Astrocyte (in vitro differentiated cells and primary cell): ENCODE measurements at regions not wholly inside any gene's neighbourhood (a gene's known extent, or its start where the extent isn't known, plus 50 kb on each side); places are given as distances from the start of the nearest gene placed in this dataset.

ENCODE experiments used
- DNase-seq: peaks from one replicate; pipeline ENCODE4 v3.0.0-alpha.2; 2010; ENCODE audit warnings: low read depth
- FAIRE-seq: peaks from 2 replicates; lab custom pipeline; 2011; peaks lifted over from hg19 to GRCh38; lab: Jason Lieb, UNC
- H2AFZ ChIP-seq: 2 replicates; pipeline ENCODE4 v1.6.0; 2012; ENCODE audit warnings: low read depth, low read length, inconsistent platforms
- H3K27ac ChIP-seq: 2 replicates; pipeline ENCODE4 v1.5.1; 2011; ENCODE audit warnings: low read depth, low read length, inconsistent platforms
- H3K27me3 ChIP-seq: 2 replicates; pipeline ENCODE4 v1.6.0; 2011; ENCODE audit warnings: low read length, inconsistent platforms; ENCODE audit not compliant: insufficient read depth
- H3K36me3 ChIP-seq: 2 replicates; pipeline ENCODE4 v1.5.1; 2011; ENCODE audit warnings: low read length, inconsistent platforms; ENCODE audit not compliant: insufficient read depth
- H3K4me1 ChIP-seq: 2 replicates; pipeline ENCODE4 v1.5.1; 2011; ENCODE audit warnings: low read length, inconsistent platforms; ENCODE audit not compliant: insufficient read depth
- H3K4me2 ChIP-seq: 2 replicates; pipeline ENCODE4 v1.6.0; 2012; ENCODE audit warnings: low read length, inconsistent platforms
- H3K4me3 ChIP-seq: 2 replicates; pipeline ENCODE4 v1.5.1; 2011; ENCODE audit warnings: low read depth, mild to moderate bottlenecking, low read length, inconsistent platforms; ENCODE audit not compliant: insufficient read depth
- H3K79me2 ChIP-seq: 2 replicates; pipeline ENCODE4 v1.6.0; 2012; ENCODE audit warnings: mild to moderate bottlenecking, low read length, inconsistent platforms; ENCODE audit not compliant: insufficient read depth
- H3K9ac ChIP-seq: 2 replicates; pipeline ENCODE4 v1.6.0; 2012; ENCODE audit warnings: mild to moderate bottlenecking, low read length, inconsistent platforms
- H3K9me3 ChIP-seq: 2 replicates; pipeline ENCODE4 v1.5.1; 2012; ENCODE audit warnings: low read depth, mild to moderate bottlenecking, low read length, inconsistent platforms; ENCODE audit not compliant: insufficient read depth
- H4K20me1 ChIP-seq: 2 replicates; pipeline ENCODE4 v1.6.0; 2012; ENCODE audit warnings: low read length, inconsistent platforms; ENCODE audit not compliant: insufficient read depth
- H3K27ac Mint-ChIP-seq: one replicate; pipeline ENCODE4 v1.8.0; 2021; ENCODE audit warnings: mild to moderate bottlenecking, mixed read lengths; ENCODE audit not compliant: unreplicated experiment
- H3K27me3 Mint-ChIP-seq: one replicate; pipeline ENCODE4 v1.8.0; 2021; ENCODE audit warnings: low read depth, mixed read lengths; ENCODE audit not compliant: unreplicated experiment
- H3K36me3 Mint-ChIP-seq: one replicate; pipeline ENCODE4 v1.8.0; 2021; ENCODE audit warnings: low read depth, mixed read lengths; ENCODE audit not compliant: unreplicated experiment
- H3K4me1 Mint-ChIP-seq: one replicate; pipeline ENCODE4 v1.8.0; 2021; ENCODE audit warnings: low read depth, mixed read lengths; ENCODE audit not compliant: unreplicated experiment
- H3K4me3 Mint-ChIP-seq: one replicate; pipeline ENCODE4 v1.8.0; 2021; ENCODE audit warnings: mild to moderate bottlenecking, moderate library complexity, mixed read lengths; ENCODE audit not compliant: unreplicated experiment
- H3K9me3 Mint-ChIP-seq: one replicate; pipeline ENCODE4 v1.8.0; 2021; ENCODE audit warnings: mild to moderate bottlenecking, mixed read lengths; ENCODE audit not compliant: unreplicated experiment
- EZH2 ChIP-seq: IDR thresholded peaks from 2 replicates; pipeline ENCODE4 v1.6.1; 2012; ENCODE audit warnings: mild to moderate bottlenecking, low read length, inconsistent platforms; ENCODE audit not compliant: insufficient read depth
- TF ChIP-seq, protein P1 (sequence below): IDR thresholded peaks from 2 replicates; pipeline ENCODE4 v1.5.1; 2011; ENCODE audit warnings: low read depth, mild to moderate bottlenecking, inconsistent platforms, low read length, moderate library complexity; ENCODE audit not compliant: insufficient read depth

- no peaks in the 10 kb centered on the region for H3K36me3 ChIP-seq
- H3K9me3 Mint-ChIP-seq, result no peaks in the 10 kb centered on the region
Measured at GRCh38 chr7:109956916-109957315, 1134.0 kb upstream of the LRRN3 start.

GRCh38 chr7:109963741-109964140 is 1127.2 kb upstream of the LRRN3 start:
- no peaks in the 10 kb centered on the region for H3K4me1 Mint-ChIP-seq
- no peaks in the 10 kb centered on the region for H3K27me3 Mint-ChIP-seq
- H3K27ac Mint-ChIP-seq, result no peak overlapping the region
- H3K4me2 ChIP-seq, result no peak overlapping the region
- no peak overlapping the region for H3K4me3 Mint-ChIP-seq
- H3K9me3 ChIP-seq, result peaks cover 5% of the 10 kb centered on the region
- H3K9ac ChIP-seq, result no peak overlapping the region
- TF ChIP-seq EZH2, result no peak
- TF ChIP-seq, protein P1, sequence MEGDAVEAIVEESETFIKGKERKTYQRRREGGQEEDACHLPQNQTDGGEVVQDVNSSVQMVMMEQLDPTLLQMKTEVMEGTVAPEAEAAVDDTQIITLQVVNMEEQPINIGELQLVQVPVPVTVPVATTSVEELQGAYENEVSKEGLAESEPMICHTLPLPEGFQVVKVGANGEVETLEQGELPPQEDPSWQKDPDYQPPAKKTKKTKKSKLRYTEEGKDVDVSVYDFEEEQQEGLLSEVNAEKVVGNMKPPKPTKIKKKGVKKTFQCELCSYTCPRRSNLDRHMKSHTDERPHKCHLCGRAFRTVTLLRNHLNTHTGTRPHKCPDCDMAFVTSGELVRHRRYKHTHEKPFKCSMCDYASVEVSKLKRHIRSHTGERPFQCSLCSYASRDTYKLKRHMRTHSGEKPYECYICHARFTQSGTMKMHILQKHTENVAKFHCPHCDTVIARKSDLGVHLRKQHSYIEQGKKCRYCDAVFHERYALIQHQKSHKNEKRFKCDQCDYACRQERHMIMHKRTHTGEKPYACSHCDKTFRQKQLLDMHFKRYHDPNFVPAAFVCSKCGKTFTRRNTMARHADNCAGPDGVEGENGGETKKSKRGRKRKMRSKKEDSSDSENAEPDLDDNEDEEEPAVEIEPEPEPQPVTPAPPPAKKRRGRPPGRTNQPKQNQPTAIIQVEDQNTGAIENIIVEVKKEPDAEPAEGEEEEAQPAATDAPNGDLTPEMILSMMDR, result no peak
- H4K20me1 ChIP-seq, result no peaks in the 10 kb centered on the region
- no peak for FAIRE-seq
- no peaks in the 10 kb centered on the region for H3K79me2 ChIP-seq
- DNase-seq, result no peak
- no peaks in the 10 kb centered on the region for H3K4me1 ChIP-seq
- H3K4me3 ChIP-seq, result no peak overlapping the region
- H3K36me3 Mint-ChIP-seq, result no peaks in the 10 kb centered on the region
- H3K9me3 Mint-ChIP-seq, result no peaks in the 10 kb centered on the region
- no peaks in the 10 kb centered on the region for H3K36me3 ChIP-seq
- H3K27ac ChIP-seq, result no peak overlapping the region
- H2AFZ ChIP-seq, result no peak overlapping the region
- no peaks in the 10 kb centered on the region for H3K27me3 ChIP-seq

More at GRCh38 chr7:109956916-109957315, 1134.0 kb upstream of the LRRN3 start:
- Mint-ChIP-seq H3K4me1 (no peaks in the 10 kb centered on the region), H3K4me3 (no peak overlapping the region), H3K36me3 (no peaks in the 10 kb centered on the region), H3K27ac (no peak overlapping the region), H3K27me3 (no peaks in the 10 kb centered on the region)
- Histone ChIP-seq H3K79me2 (no peaks in the 10 kb centered on the region), H3K9ac (no peak overlapping the region), H3K4me1 (no peaks in the 10 kb centered on the region), H3K27ac (no peak overlapping the region), H4K20me1 (no peaks in the 10 kb centered on the region), H3K4me3 (no peak overlapping the region), H3K4me2 (no peak overlapping the region), H3K27me3 (no peaks in the 10 kb centered on the region), H2AFZ (no peak overlapping the region), H3K9me3 (peaks cover 5% of the 10 kb centered on the region)
- DNase-seq, result no peak
- no peak for FAIRE-seq
- TF ChIP-seq, protein P1, result no peak
- no peak for TF ChIP-seq EZH2

- Mint-ChIP-seq H3K9me3 (no peaks in the 10 kb centered on the region), H3K27me3 (no peaks in the 10 kb centered on the region), H3K36me3 (no peaks in the 10 kb centered on the region), H3K27ac (no peak overlapping the region), H3K4me1 (no peaks in the 10 kb centered on the region), H3K4me3 (no peak overlapping the region)
- Histone ChIP-seq H4K20me1 (no peaks in the 10 kb centered on the region), H3K27me3 (no peaks in the 10 kb centered on the region), H2AFZ (no peak overlapping the region), H3K4me1 (no peaks in the 10 kb centered on the region), H3K9me3 (peaks cover 3% of the 10 kb centered on the region), H3K9ac (no peak overlapping the region), H3K4me3 (no peak overlapping the region), H3K27ac (no peak overlapping the region), H3K79me2 (no peaks in the 10 kb centered on the region), H3K36me3 (no peaks in the 10 kb centered on the region), H3K4me2 (no peak overlapping the region)
- TF ChIP-seq, protein P1, result no peak
- no peak for TF ChIP-seq EZH2
- DNase-seq (no peak), FAIRE-seq (no peak)
Measured at GRCh38 chr7:109964780-109965179, 1126.1 kb upstream of the LRRN3 start.
